HK-2 (cell line): ENCODE measurements at regions not wholly inside any gene's neighbourhood (a gene's known extent, or its start where the extent isn't known, plus 50 kb on each side); places are given as distances from the start of the nearest gene placed in this dataset.

Experiments used
- DNase-seq: peaks from one replicate; pipeline ENCODE4 v3.0.0-alpha.2; 2018; ENCODE audit not compliant: unreplicated experiment

DNA sequence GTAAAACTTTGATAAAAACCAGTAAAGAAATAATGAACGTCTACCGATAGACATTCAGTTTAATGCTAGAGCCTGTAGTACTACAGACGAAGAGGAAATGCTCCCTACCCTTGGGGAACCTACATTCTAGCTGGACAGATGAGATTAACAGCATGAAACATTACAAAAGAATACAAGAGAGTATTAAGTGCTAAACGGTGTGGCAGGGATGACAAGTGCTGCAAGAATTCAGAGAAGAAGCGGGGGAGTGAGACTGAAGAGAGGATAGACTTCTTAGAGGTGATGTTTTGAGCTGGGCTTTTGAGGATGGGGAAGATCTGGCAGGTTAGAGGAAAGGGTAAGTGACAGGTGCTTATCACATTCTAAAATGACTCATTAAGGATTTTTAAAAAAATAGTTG is 52.6 kb upstream of the ESX1 start:
- no peak for DNase-seq

DNA sequence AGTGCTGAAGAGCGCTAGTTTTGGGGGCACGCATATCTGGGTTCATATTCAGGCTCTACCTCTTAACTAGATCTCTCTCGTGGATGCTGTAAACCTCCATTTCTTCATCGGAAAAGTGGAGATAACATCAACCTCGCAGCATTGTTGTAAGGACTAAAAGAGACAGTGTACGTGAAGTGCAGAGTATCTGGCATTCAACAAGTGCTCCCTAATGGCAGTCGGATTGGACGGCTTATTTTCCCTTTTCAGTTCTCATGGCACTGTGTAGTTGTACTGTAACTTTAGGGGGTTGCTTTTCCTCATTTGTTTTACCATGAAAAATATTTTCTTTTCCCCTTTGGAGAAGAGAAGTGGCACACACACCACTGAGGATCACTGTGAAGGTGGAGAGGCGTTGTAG is 51.4 kb upstream of the ESX1 start:
- no peak for DNase-seq
